OCI-LY3 (cell line): ENCODE measurements at regions not wholly inside any gene's neighbourhood (a gene's known extent, or its start where the extent isn't known, plus 50 kb on each side); places are given as distances from the start of the nearest gene placed in this dataset.

Experiments used
- H2AFZ ChIP-seq: fragments of 200-600, 300-600 bp; shearing (Covaris generic); 2 replicates; pipeline ENCODE4 v1.6.0; 2014; ENCODE audit warnings: antibody characterized with exemption, low read depth, low read length
- H3K27ac ChIP-seq: fragments of 200-600, 300-600 bp; sonication (generic); 2 replicates; pipeline ENCODE4 v1.5.1; 2014; ENCODE audit warnings: mild to moderate bottlenecking, low read length, moderate library complexity, mixed read lengths
- H3K27me3 ChIP-seq: fragments of 200-600, 300-600 bp; sonication (generic); 2 replicates; pipeline ENCODE4 v1.6.1; 2014; ENCODE audit warnings: low read depth, low read length, mixed read lengths
- H3K36me3 ChIP-seq: fragments of 200-600, 300-600 bp; sonication (generic); replicated peaks from 2 replicates; pipeline ENCODE3; 2014; ENCODE audit warnings: low read depth, low read length, mixed read lengths
- H3K4me1 ChIP-seq: fragments of 300-600, 200-600 bp; sonication (generic); 2 replicates; pipeline ENCODE4 v1.6.1; 2014; ENCODE audit warnings: low read length, mixed read lengths
- H3K4me2 ChIP-seq: fragments of 200-600, 300-600 bp; sonication (generic); 2 replicates; pipeline ENCODE4 v1.6.1; 2014; ENCODE audit warnings: low read length, mixed read lengths
- H3K4me3 ChIP-seq: fragments of 300-600, 200-600 bp; sonication (generic); 2 replicates; pipeline ENCODE4 v1.5.1; 2014; ENCODE audit warnings: antibody characterized with exemption, mild to moderate bottlenecking, low read length, moderate library complexity
- H3K79me2 ChIP-seq: fragments of 300-600, 200-600 bp; shearing (Covaris generic); 2 replicates; pipeline ENCODE4 v1.6.1; 2014; ENCODE audit warnings: mild to moderate bottlenecking, low read length, mixed read lengths
- H3K9ac ChIP-seq: fragments of 300-600, 200-600 bp; shearing (Covaris generic); 2 replicates; pipeline ENCODE4 v1.6.0; 2014; ENCODE audit warnings: mild to moderate bottlenecking, low read length, moderate library complexity
- H3K9me3 ChIP-seq: fragments of 200-600, 300-600 bp; shearing (Covaris generic); 2 replicates; pipeline ENCODE4 v1.6.1; 2014; ENCODE audit warnings: low read length, mixed read lengths; ENCODE audit not compliant: insufficient read depth
- H4K20me1 ChIP-seq: fragments of 200-600, 300-600 bp; sonication (generic); 2 replicates; pipeline ENCODE4 v1.6.1; 2016; ENCODE audit warnings: low read length, mixed read lengths; ENCODE audit not compliant: insufficient read depth
- EZH2phosphoT487 ChIP-seq: fragments of 200-600 bp; shearing (Covaris generic); IDR thresholded peaks from 2 replicates; pipeline ENCODE4 v1.6.1; 2018; ENCODE audit warnings: antibody characterized with exemption, mixed run types, low read depth
- TF ChIP-seq, protein P1 (sequence below): fragments of 200-600, 300-600 bp; sonication (generic); IDR thresholded peaks from 2 replicates; pipeline ENCODE4 v1.5.1; 2014; ENCODE audit warnings: antibody characterized with exemption, low read length, low read depth

DNA sequence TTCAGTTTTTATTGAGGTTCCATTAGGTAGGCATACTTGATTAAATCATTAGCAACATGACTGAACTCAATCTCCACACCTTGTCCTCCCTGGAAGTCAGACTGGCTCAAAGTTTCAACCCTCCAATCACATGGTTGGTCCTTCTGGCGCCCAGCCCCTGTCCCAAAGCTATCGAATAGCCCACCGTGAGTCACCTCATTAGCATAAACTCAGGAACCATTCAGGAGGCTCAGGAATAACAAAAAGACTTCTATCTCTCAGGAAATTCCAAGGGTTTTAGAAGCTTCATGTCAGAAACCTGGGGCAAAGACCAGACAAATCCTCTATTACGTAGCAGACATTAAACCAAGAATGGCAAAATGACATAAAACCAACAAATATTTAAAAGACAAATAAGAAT is 78.6 kb downstream of the RGS2 start:
- Histone ChIP-seq H3K27ac (no peak overlapping the region), H3K79me2 (no peaks in the 10 kb centered on the region), H4K20me1 (no peaks in the 10 kb centered on the region), H2AFZ (no peak overlapping the region), H3K4me2 (no peak overlapping the region), H3K9ac (no peak overlapping the region), H3K27me3 (no peaks in the 10 kb centered on the region), H3K4me3 (no peak overlapping the region), H3K36me3 (no peaks in the 10 kb centered on the region), H3K9me3 (no peaks in the 10 kb centered on the region), H3K4me1 (no peaks in the 10 kb centered on the region)
- TF ChIP-seq EZH2phosphoT487: no peak
- TF ChIP-seq, protein P1, sequence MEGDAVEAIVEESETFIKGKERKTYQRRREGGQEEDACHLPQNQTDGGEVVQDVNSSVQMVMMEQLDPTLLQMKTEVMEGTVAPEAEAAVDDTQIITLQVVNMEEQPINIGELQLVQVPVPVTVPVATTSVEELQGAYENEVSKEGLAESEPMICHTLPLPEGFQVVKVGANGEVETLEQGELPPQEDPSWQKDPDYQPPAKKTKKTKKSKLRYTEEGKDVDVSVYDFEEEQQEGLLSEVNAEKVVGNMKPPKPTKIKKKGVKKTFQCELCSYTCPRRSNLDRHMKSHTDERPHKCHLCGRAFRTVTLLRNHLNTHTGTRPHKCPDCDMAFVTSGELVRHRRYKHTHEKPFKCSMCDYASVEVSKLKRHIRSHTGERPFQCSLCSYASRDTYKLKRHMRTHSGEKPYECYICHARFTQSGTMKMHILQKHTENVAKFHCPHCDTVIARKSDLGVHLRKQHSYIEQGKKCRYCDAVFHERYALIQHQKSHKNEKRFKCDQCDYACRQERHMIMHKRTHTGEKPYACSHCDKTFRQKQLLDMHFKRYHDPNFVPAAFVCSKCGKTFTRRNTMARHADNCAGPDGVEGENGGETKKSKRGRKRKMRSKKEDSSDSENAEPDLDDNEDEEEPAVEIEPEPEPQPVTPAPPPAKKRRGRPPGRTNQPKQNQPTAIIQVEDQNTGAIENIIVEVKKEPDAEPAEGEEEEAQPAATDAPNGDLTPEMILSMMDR: no peak

DNA sequence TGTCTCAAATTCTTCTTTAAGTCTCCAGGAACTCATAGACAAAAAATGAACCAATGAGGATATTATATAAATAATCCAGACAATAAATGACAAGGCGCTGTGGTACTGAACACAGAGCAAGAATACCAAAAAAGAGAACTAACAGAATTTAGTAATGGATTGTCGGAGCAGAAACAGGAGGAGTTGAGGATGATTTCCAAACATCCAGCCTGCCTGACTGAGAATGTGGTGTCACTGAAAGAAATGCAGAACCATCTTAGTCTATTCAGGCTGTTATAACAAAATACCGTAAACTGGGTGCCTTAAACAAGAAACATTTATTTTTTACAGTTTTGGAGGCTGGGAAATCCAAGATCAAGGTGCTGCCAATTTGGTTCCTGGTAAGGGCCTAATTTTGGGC is 79.7 kb downstream of the RGS2 start:
- no peaks in the 10 kb centered on the region for H3K27me3 ChIP-seq

GRCh38 chr1:192889082-192889481 is 80.2 kb downstream of the RGS2 start:
- TF ChIP-seq, protein P1: no peak
- no peak for TF ChIP-seq EZH2phosphoT487
- Histone ChIP-seq H3K9ac (no peak overlapping the region), H4K20me1 (no peaks in the 10 kb centered on the region), H3K27me3 (no peaks in the 10 kb centered on the region), H3K4me3 (no peak overlapping the region), H3K27ac (no peak overlapping the region), H3K4me1 (no peaks in the 10 kb centered on the region), H2AFZ (no peak overlapping the region), H3K79me2 (no peaks in the 10 kb centered on the region), H3K4me2 (no peak overlapping the region), H3K36me3 (no peaks in the 10 kb centered on the region), H3K9me3 (no peaks in the 10 kb centered on the region)

More for the DNA sequence above, 79.7 kb downstream of the RGS2 start:
- TF ChIP-seq, protein P1: no peak
- TF ChIP-seq EZH2phosphoT487: no peak
- Histone ChIP-seq H3K79me2 (no peaks in the 10 kb centered on the region), H2AFZ (no peak overlapping the region), H3K27ac (no peak overlapping the region), H3K4me1 (no peaks in the 10 kb centered on the region), H3K9ac (no peak overlapping the region), H3K4me2 (no peak overlapping the region), H3K4me3 (no peak overlapping the region), H3K36me3 (no peaks in the 10 kb centered on the region), H4K20me1 (no peaks in the 10 kb centered on the region), H3K9me3 (no peaks in the 10 kb centered on the region)

DNA sequence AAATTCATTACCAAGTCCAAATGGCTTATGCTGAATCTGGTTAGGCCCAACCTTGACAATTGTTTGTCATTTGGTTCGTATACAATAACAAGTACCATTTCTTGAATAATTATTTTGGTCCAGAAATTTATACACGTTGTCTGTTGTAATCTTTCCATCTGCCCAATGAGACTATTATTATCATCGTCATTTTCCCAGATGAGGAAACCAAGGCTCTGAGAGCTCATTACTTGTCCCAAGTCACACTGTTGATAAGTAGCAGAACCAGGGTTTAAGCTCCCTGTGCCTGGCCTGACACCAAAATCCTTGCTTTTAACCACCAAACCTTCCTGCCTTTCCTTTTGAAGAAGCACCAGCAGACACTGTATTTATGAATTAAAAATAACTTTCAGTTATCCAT is 81.3 kb downstream of the RGS2 start:
- Histone ChIP-seq H3K9me3 (no peaks in the 10 kb centered on the region), H3K27me3 (no peaks in the 10 kb centered on the region), H2AFZ (no peak overlapping the region), H3K9ac (no peak overlapping the region), H3K4me3 (no peak overlapping the region), H4K20me1 (no peaks in the 10 kb centered on the region), H3K36me3 (no peaks in the 10 kb centered on the region), H3K4me2 (no peak overlapping the region), H3K79me2 (no peaks in the 10 kb centered on the region), H3K27ac (no peak overlapping the region), H3K4me1 (no peaks in the 10 kb centered on the region)
- TF ChIP-seq EZH2phosphoT487: no peak
- TF ChIP-seq, protein P1: no peak
